Activated gamma-delta T cell treated with anti-CD3 and anti-CD28 coated beads, Interleukin-2, amount 50 U/mL, for 16 hours (primary cell): ENCODE measurements at regions not wholly inside any gene's neighbourhood (a gene's known extent, or its start where the extent isn't known, plus 50 kb on each side); places are given as distances from the start of the nearest gene placed in this dataset.

Experiments used
- DNase-seq: peaks from one replicate; pipeline ENCODE4 v3.0.0-alpha.2; 2020; ENCODE audit warnings: low read depth

GRCh38 chr1:193489191-193489590, 302.8 kb upstream of the B3GALT2 start:
- no peak for DNase-seq

- no peak for DNase-seq
These were observed 301.3 kb upstream of the B3GALT2 start for GRCh38 chr1:193487722-193488121.

- DNase-seq, result no peak
These were observed 300.3 kb upstream of the B3GALT2 start for GRCh38 chr1:193486671-193487229.

GRCh38 chr1:193480755-193481154, 294.3 kb upstream of the B3GALT2 start:
- no peak for DNase-seq

GRCh38 chr1:193479187-193479586, 292.8 kb upstream of the B3GALT2 start:
- peak; percentile 60 for DNase-seq

GRCh38 chr1:193476748-193477147, 290.3 kb upstream of the B3GALT2 start:
- no peak for DNase-seq

- DNase-seq, result no peak
These were observed 287.5 kb upstream of the B3GALT2 start for GRCh38 chr1:193473932-193474331.

GRCh38 chr1:193472838-193473398, 286.5 kb upstream of the B3GALT2 start:
- no peak for DNase-seq

- DNase-seq, result no peak
These were observed 286.0 kb upstream of the B3GALT2 start for GRCh38 chr1:193472430-193472829.

- DNase-seq, result no peak
These were observed 285.6 kb upstream of the B3GALT2 start for GRCh38 chr1:193471981-193472380.

- DNase-seq, result no peak
These were observed 277.0 kb upstream of the B3GALT2 start for GRCh38 chr1:193463326-193463932.

GRCh38 chr1:193462629-193463320, 276.4 kb upstream of the B3GALT2 start:
- no peak for DNase-seq

GRCh38 chr1:193458628-193459027, 272.2 kb upstream of the B3GALT2 start:
- DNase-seq, result no peak

- DNase-seq, result no peak
These were observed 271.3 kb upstream of the B3GALT2 start for GRCh38 chr1:193457676-193458075.

- no peak for DNase-seq
These were observed 270.4 kb upstream of the B3GALT2 start for GRCh38 chr1:193456811-193457280.

- no peak for DNase-seq
These were observed 265.2 kb upstream of the B3GALT2 start for GRCh38 chr1:193451606-193452005.

GRCh38 chr1:193451001-193451400, 264.6 kb upstream of the B3GALT2 start:
- DNase-seq, result no peak

- DNase-seq, result no peak
These were observed 262.5 kb upstream of the B3GALT2 start for GRCh38 chr1:193448682-193449461.

- no peak for DNase-seq
These were observed 257.5 kb upstream of the B3GALT2 start for GRCh38 chr1:193443886-193444285.

GRCh38 chr1:193438771-193439170, 252.4 kb upstream of the B3GALT2 start:
- no peak for DNase-seq

GRCh38 chr1:193438312-193438711, 251.9 kb upstream of the B3GALT2 start:
- DNase-seq, result no peak

GRCh38 chr1:193437785-193438184, 251.4 kb upstream of the B3GALT2 start:
- no peak for DNase-seq
